ENCODE measurements at regions not wholly inside any gene's neighbourhood (a gene's known extent, or its start where the extent isn't known, plus 50 kb on each side); places are given as distances from the start of the nearest gene placed in this dataset.

DNA sequence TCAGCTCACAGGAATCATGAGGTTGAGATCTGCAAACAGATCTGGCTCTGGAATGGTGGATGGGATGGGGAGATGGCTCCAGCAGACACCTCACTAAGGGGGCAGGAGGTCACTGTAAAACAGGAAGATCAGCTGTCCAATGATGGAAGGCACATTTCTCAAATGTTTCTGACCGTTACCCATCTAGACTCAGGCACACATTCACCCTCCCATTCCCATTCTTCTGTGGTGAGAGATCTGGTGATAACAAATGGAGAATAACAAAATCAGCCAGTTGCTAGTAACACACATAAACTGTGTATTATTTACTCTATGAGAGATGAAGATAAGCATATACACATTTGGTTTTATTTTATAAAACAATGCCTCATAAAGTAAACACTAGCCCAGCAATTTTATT is 235.9 kb downstream of the TSHZ3 start:
- H3K4me1 ChIP-seq (ENCODE audit: control insufficient read depth, insufficient read depth, low read length) = peaks cover 5% of the 10 kb centered on the region
- no peak for DNase-seq
- H3K27ac Mint-ChIP-seq = no peak overlapping the region
- H3K9me3 ChIP-seq (ENCODE audit: control insufficient read depth, low read length) = no peaks in the 10 kb centered on the region
- no peaks in the 10 kb centered on the region for H3K9me3 Mint-ChIP-seq
- no peak overlapping the region for H3K9ac ChIP-seq (ENCODE audit: extremely low read depth, low read length, poor library complexity, severe bottlenecking)
- H3K27me3 Mint-ChIP-seq (ENCODE audit: insufficient read depth) = peaks cover 7% of the 10 kb centered on the region
- TF ChIP-seq, protein P1, sequence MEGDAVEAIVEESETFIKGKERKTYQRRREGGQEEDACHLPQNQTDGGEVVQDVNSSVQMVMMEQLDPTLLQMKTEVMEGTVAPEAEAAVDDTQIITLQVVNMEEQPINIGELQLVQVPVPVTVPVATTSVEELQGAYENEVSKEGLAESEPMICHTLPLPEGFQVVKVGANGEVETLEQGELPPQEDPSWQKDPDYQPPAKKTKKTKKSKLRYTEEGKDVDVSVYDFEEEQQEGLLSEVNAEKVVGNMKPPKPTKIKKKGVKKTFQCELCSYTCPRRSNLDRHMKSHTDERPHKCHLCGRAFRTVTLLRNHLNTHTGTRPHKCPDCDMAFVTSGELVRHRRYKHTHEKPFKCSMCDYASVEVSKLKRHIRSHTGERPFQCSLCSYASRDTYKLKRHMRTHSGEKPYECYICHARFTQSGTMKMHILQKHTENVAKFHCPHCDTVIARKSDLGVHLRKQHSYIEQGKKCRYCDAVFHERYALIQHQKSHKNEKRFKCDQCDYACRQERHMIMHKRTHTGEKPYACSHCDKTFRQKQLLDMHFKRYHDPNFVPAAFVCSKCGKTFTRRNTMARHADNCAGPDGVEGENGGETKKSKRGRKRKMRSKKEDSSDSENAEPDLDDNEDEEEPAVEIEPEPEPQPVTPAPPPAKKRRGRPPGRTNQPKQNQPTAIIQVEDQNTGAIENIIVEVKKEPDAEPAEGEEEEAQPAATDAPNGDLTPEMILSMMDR (conservative IDR thresholded peaks at IDR 0.05) = no peak
- no peak overlapping the region for H3K4me3 ChIP-seq (ENCODE audit: low read length)
- WGBS, 2 experiments (ENCODE audit: insufficient coverage in 1 of 2, insufficient read length in 1 of 2) = 100% methylated on average over 1 of the region's 1 CpG; no CpG with 5 or more reads in 1 of the 2 experiments
- H3K27me3 ChIP-seq (ENCODE audit: control insufficient read depth, insufficient read depth, low read length, poor library complexity, severe bottlenecking) = no peaks in the 10 kb centered on the region
- H3K27ac ChIP-seq (ENCODE audit: low read depth, low read length) = no peak overlapping the region
- no peaks in the 10 kb centered on the region for H3K36me3 ChIP-seq (ENCODE audit: control insufficient read depth, insufficient read depth, low read length)
- peaks cover 6% of the 10 kb centered on the region for H3K4me1 Mint-ChIP-seq
- H3K36me3 Mint-ChIP-seq (ENCODE audit: low read depth) = no peaks in the 10 kb centered on the region
- no peak overlapping the region for H3K4me3 Mint-ChIP-seq

DNA sequence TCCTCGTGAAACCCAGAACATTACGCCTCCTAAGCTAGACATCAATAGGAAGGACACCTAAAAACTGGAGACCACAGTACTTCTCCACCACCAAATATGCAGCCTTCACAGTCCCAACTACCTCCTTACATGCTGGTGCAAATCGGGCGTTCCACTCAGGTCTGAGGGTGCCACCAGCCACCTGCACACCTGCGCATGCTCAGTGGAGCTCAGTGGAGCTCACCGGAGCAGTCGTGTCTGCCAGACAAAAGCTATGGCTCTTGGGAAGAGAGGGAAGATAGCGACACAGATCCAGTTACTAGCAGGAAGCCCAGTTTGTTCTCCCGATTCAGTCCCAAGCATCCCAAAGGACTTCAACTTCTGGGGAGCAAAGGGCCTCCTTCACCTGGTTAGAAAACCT is 237.1 kb downstream of the TSHZ3 start:
- Histone ChIP-seq H3K4me1 (ENCODE audit: control insufficient read depth, insufficient read depth, low read length) (no peaks in the 10 kb centered on the region), H3K9ac (ENCODE audit: extremely low read depth, low read length, poor library complexity, severe bottlenecking) (no peak overlapping the region), H3K4me3 (ENCODE audit: low read length) (no peak overlapping the region), H3K9me3 (ENCODE audit: control insufficient read depth, low read length) (no peaks in the 10 kb centered on the region), H3K27me3 (ENCODE audit: control insufficient read depth, insufficient read depth, low read length, poor library complexity, severe bottlenecking) (no peaks in the 10 kb centered on the region), H3K27ac (ENCODE audit: low read depth, low read length) (no peak overlapping the region), H3K36me3 (ENCODE audit: control insufficient read depth, insufficient read depth, low read length) (no peaks in the 10 kb centered on the region)
- H3K27me3 Mint-ChIP-seq (ENCODE audit: insufficient read depth) = peaks cover 7% of the 10 kb centered on the region
- H3K27ac Mint-ChIP-seq = no peak overlapping the region
- 93 to 95% methylated on average over 6 to 9 of the region's 9 CpGs for WGBS, 2 experiments (ENCODE audit: insufficient coverage in 1 of 2, insufficient read length in 1 of 2)
- H3K4me3 Mint-ChIP-seq = no peak overlapping the region
- H3K4me1 Mint-ChIP-seq = peaks cover 3% of the 10 kb centered on the region
- no peaks in the 10 kb centered on the region for H3K9me3 Mint-ChIP-seq
- no peaks in the 10 kb centered on the region for H3K36me3 Mint-ChIP-seq (ENCODE audit: low read depth)
- DNase-seq = no peak
- TF ChIP-seq, protein P1 (conservative IDR thresholded peaks at IDR 0.05) = no peak

DNA sequence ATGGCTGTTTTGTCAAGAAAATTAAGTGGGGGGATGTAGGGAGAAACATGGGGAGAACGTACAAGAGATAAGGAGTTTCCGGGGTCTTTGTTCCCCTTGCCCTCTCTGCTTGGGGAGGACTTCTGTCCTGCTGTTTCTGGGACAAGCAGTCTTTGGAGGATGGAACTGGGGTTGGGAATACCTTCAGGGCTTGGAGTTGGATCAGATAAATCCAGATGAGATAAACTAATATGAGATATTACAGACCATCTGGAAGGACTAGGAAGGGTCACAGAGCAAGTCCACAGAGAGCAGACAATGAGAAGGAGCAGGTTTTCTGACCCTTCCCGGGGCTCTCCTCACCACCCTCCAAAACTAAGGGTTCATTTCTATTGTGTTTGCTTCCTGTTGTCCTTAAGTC is 237.5 kb downstream of the TSHZ3 start:
- Histone ChIP-seq H3K9ac (ENCODE audit: extremely low read depth, low read length, poor library complexity, severe bottlenecking) (no peak overlapping the region), H3K4me1 (ENCODE audit: control insufficient read depth, insufficient read depth, low read length) (no peaks in the 10 kb centered on the region), H3K36me3 (ENCODE audit: control insufficient read depth, insufficient read depth, low read length) (no peaks in the 10 kb centered on the region), H3K9me3 (ENCODE audit: control insufficient read depth, low read length) (no peaks in the 10 kb centered on the region), H3K4me3 (ENCODE audit: low read length) (no peak overlapping the region), H3K27me3 (ENCODE audit: control insufficient read depth, insufficient read depth, low read length, poor library complexity, severe bottlenecking) (no peaks in the 10 kb centered on the region), H3K27ac (ENCODE audit: low read depth, low read length) (no peak overlapping the region)
- Mint-ChIP-seq H3K36me3 (ENCODE audit: low read depth) (no peaks in the 10 kb centered on the region), H3K27me3 (ENCODE audit: insufficient read depth) (peaks cover 7% of the 10 kb centered on the region), H3K27ac (no peak overlapping the region), H3K9me3 (no peaks in the 10 kb centered on the region), H3K4me1 (peaks cover 3% of the 10 kb centered on the region), H3K4me3 (no peak overlapping the region)
- TF ChIP-seq, protein P1 (conservative IDR thresholded peaks at IDR 0.05) = no peak
- no peak for DNase-seq
- WGBS, 2 experiments (ENCODE audit: insufficient coverage in 1 of 2, insufficient read length in 1 of 2) = 83 to 85% methylated on average over 1 to 3 of the region's 3 CpGs

Data from endodermal cell (in vitro differentiated cells).